Amniotic epithelial cell (primary cell): ENCODE measurements at regions not wholly inside any gene's neighbourhood (a gene's known extent, or its start where the extent isn't known, plus 50 kb on each side); places are given as distances from the start of the nearest gene placed in this dataset.
"Not testable (repeated sequence)": the region's sequence is repeated elsewhere in the genome, so short reads cannot be mapped to it uniquely, and the experiment has no call there.

Source experiments
- DNase-seq: peaks from one replicate; pipeline ENCODE4 v3.0.0-alpha.2; 2010; ENCODE audit warnings: low read depth

DNA sequence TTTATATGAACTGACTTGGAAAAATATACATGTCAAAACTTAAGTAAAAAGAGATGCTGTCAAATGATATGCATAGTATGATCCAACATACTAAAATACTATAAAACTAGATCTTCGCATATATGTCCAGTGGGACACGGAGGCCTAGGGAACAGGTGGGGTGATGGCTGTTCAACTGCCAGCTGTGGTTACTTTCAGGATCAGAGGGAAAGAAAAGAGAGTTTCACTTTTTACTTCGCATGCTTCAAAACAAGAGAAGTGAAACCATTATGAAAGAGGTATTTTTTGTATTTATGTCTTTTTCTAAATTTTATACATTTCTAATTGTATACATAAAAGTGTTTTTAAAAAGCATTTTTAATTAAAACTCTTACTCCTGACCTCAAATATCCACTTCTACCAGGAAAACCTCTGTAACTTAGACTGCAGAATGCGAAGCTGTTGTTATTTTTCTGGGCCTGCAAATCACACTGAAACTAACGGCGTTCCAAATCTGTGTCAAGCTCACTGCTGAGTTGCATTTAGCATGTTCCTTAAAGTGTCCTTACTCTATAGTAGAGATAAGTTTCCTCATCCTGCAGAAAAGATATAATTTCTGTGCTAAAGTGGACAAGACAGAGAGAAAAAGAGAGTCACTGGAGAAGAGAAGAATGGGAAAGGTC, 97.8 kb upstream of the SLC35G4 start:
- DNase-seq, result no peak

DNA sequence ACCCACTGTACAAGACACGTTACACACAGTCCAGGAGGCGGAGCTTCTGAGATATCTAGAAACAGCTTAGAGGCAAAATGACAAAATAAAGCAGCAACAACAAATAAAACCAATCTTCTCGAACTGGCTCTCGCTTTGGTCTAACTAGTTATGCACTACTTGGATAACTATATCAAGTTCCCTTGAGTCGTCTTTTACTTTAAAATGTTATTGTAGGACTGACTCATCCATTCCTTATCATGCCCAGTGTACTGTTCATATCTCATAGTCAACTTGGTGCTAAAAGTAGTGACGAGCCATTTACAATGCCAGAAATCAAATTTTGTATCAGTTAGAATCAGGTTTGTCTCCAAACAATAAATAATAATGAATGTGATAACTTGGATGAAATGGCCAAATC, 102.5 kb upstream of the SLC35G4 start:
- no peak for DNase-seq

- no peak for DNase-seq
Measured at GRCh38 chr18:11505993-11506392, 103.4 kb upstream of the SLC35G4 start.

- no peak for DNase-seq
Measured at GRCh38 chr18:11504962-11505361, 104.4 kb upstream of the SLC35G4 start.

- DNase-seq, result no peak
Measured at GRCh38 chr18:11502368-11502767, 107.0 kb upstream of the SLC35G4 start.

GRCh38 chr18:11501352-11501751, 108.0 kb upstream of the SLC35G4 start:
- no peak for DNase-seq

- peak; percentile 91 for DNase-seq
Measured at GRCh38 chr18:11500153-11501122, 109.0 kb upstream of the SLC35G4 start.

- DNase-seq, result no peak
Measured at GRCh38 chr18:11498821-11499220, 110.6 kb upstream of the SLC35G4 start.

DNA sequence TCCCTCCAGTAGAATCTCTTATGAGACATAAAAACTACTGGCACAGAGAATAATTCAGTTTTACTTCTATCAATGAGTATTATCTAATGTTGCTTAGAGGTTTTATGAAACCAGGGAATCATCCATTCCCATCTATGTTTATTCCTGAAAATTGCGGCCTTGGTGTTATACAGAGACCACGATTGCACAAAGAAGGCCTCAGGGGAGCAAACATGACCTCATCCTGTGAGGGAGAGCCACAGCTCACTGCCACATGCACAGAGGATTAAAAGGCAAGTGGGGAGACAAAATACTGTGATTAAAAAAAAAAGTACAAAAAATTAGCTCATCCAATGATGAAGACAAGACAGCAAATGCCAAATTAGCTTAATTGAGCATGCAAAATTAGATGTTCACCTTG, 111.8 kb upstream of the SLC35G4 start:
- DNase-seq, result peak; percentile 48

DNA sequence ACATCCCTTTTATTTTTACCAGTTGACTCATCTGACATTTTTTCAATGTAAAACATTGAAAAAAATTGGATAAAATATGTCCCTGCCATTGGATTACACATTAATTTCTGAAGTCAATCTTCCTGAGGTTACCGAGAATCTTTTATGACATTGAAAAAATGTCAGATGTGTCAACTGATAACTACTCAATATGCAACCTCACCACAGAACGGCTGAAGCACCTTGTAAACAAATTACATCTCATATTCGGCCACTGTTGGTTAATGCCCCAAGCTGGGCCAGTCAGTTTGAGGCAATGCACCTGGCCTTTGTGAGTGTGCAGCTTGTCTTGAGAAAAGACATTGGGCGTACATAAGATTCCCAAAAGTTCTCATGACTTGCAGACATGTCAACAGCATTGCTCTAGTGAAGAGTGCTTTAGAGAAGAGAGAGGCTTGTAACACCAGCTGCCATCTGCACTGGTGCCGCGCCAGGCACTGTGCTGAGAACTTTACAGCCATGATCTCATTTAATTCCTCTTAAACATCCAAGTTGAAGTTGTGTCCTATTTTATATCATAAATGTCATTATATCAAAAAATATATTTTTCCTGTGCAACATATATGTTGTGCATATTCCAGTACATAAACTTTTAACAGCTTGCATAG, 112.7 kb upstream of the SLC35G4 start:
- no peak for DNase-seq

DNA sequence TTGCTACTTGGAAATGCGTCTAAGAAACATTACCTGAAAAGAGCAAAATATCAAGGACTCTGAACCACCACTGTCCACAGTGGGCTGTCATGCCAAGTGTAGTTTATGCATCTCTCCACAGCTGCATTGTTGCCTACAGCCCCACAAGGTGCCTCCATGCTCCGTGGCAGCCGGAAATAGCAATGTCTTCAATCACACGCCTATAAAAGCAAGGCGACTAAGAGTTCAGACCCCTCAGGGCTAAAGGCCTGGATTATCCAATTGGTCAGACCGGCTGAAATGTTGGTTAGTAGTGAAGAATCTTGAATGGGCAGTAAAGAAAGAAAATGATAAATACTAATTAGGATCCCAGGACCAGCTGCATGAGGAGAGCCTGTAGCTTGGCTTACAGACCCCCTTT, 114.0 kb upstream of the SLC35G4 start:
- no peak for DNase-seq

GRCh38 chr18:11494107-11494506, 115.3 kb upstream of the SLC35G4 start:
- no peak for DNase-seq

- no peak for DNase-seq
Measured at GRCh38 chr18:11489266-11489899, 120.0 kb upstream of the SLC35G4 start.

DNA sequence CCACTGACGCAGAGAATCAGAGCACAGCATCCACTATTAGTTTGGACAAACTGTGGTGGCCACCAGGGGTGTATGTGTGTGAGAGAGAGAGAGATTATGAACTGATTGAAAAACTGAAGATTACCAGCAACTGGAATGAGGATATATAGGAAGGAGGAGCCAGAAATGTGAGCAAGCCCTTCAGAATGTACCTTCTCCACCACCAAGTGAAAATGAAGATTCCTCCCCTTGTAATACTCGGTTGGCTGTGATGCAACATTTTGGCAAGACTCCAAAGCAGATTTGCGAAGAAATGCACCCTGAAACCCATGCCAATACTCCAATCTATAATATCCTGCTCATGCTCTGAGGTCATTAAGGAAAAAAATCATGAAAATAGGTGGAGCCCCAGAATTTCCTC, 121.2 kb upstream of the SLC35G4 start:
- DNase-seq, result peak; percentile 69

- no peak for DNase-seq
Measured at GRCh38 chr18:11487390-11487789, 122.0 kb upstream of the SLC35G4 start.

GRCh38 chr18:11482271-11482670, 127.1 kb upstream of the SLC35G4 start:
- DNase-seq, result peak; percentile 28

- no peak for DNase-seq
Measured at GRCh38 chr18:11480692-11481091, 128.7 kb upstream of the SLC35G4 start.

DNA sequence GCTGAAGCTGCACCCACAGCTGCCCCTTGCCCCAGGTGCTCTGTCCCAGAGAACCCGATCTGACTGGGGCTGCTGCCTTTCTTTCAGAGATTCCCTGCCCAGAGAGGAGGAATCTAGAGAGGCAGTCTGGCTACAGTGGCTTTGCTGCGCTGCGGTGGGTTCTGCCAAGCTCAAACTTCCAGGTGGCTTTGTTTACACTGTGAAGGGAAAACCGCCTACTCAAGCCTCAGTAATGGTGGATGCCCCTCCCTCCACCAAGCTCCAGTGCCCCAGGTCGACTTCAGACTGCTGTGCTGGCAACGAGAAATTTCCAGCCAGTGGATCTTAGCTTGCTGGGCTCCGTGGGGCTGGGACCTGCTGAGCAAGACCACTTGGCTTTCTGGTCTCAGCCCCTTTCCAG, 130.4 kb upstream of the SLC35G4 start:
- not testable (repeated sequence) for DNase-seq

DNA sequence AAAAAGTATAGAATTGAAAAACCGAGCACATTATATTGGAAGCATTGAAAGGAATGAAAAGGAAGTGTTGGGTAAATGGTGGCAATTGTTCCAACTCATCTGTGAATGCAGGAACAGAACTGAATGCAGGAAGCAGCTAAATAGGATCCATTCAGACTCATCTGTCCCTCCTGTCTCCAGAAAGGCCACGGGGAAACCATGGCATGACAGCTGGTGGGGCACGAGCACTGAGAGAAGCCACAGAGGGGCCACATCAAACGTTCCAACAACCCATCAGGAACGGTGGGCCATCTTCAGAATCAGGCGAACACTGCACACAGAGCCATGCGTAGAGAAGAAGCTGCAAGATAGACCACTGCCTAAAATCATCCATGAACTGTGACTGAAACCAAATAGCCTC, 138.5 kb upstream of the SLC35G4 start:
- no peak for DNase-seq

GRCh38 chr18:11468617-11469016, 140.8 kb upstream of the SLC35G4 start:
- no peak for DNase-seq

- DNase-seq, result no peak
Measured at GRCh38 chr18:11468120-11468519, 141.3 kb upstream of the SLC35G4 start.

DNA sequence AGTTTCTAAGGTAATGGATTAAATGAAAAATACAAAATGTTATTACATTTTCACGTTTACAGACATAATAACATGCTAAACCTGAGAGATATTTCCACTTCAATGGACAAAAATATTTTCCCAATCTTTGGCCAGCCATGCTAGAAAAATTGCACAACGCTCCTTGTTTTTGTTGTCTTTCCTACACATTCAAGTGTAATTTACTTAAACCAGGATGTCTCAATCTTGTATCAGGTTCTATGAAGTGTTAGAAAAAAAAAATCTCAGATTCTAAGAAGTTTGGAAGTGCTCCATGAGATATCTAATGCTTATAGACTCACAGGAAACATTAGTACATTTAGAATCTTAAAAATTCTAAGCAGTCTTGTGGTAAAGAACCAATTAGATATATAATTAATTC, 141.8 kb upstream of the SLC35G4 start:
- DNase-seq, result no peak
